ENCODE measurements at regions not wholly inside any gene's neighbourhood (a gene's known extent, or its start where the extent isn't known, plus 50 kb on each side); places are given as distances from the start of the nearest gene placed in this dataset.

DNA sequence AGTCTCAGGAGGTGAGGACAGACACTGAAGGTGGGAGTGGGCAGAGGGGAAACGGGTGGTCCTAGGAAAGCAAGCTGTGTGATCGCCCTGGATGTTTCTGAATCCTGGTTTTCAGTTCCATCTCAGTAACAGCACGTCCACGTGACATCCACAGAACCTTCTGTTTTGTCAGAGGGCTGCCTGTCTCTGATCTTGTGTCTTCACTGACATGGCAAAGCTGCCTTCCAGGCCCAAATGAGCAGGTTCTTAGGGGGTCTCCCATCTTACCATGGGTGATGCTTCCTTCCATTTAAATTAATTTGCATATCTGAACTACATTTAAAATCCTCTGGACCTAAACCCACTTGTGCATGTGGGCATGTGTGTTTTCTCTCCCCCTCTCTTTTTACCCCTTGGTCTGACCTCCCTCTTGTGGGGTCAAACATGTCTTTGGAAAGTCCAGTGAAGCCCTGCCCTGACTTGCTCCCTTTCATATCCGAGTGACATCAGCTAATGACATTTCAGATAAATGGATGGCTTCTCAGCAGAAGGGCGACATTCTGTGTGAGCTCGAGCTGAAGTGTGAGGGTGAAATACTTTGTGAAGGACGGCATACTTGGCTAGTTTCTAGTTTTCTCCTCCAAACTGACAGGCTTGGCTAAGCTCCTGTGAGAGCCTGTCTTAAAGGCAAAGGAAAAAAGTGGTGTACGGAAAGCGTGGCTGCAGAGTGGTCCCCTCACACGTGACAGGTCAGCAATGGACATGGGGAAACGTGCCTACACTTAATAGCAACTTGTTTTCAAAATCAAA lies 204.8 kb upstream of the S1PR3 start:
- TF ChIP-seq, protein P1, sequence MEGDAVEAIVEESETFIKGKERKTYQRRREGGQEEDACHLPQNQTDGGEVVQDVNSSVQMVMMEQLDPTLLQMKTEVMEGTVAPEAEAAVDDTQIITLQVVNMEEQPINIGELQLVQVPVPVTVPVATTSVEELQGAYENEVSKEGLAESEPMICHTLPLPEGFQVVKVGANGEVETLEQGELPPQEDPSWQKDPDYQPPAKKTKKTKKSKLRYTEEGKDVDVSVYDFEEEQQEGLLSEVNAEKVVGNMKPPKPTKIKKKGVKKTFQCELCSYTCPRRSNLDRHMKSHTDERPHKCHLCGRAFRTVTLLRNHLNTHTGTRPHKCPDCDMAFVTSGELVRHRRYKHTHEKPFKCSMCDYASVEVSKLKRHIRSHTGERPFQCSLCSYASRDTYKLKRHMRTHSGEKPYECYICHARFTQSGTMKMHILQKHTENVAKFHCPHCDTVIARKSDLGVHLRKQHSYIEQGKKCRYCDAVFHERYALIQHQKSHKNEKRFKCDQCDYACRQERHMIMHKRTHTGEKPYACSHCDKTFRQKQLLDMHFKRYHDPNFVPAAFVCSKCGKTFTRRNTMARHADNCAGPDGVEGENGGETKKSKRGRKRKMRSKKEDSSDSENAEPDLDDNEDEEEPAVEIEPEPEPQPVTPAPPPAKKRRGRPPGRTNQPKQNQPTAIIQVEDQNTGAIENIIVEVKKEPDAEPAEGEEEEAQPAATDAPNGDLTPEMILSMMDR (IDR thresholded peaks at IDR 0.05; ENCODE audit: low read depth, low read length) = no peak
- TF ChIP-seq EZH2phosphoT487 (IDR thresholded peaks at IDR 0.05; ENCODE audit: low read depth) = no peak
